Cardiac fibroblast (primary cell): ENCODE measurements at regions not wholly inside any gene's neighbourhood (a gene's known extent, or its start where the extent isn't known, plus 50 kb on each side); places are given as distances from the start of the nearest gene placed in this dataset.

Experiments used
- DNase-seq, 2 donors: peaks; one replicate each; pipeline versions ENCODE4 v3.0.0 to v3.0.0-alpha.2; 2010; ENCODE audit warnings: low read depth in 2 of 2
- H3K4me3 ChIP-seq, 2 donors: replicated peaks in 1 of 2; 1 replicate in 1 of 2; 2 replicates in 1 of 2; pipeline ENCODE4 v1.5.1; 2011; ENCODE audit warnings: low read depth in 2 of 2, low read length in 2 of 2, mild to moderate bottlenecking in 2 of 2, moderate library complexity in 1 of 2
- TF ChIP-seq, protein P1 (sequence below): IDR thresholded peaks from one replicate; pipeline ENCODE4 v1.5.1; 2011; ENCODE audit warnings: low read depth, mild to moderate bottlenecking, low read length, inconsistent platforms

DNA sequence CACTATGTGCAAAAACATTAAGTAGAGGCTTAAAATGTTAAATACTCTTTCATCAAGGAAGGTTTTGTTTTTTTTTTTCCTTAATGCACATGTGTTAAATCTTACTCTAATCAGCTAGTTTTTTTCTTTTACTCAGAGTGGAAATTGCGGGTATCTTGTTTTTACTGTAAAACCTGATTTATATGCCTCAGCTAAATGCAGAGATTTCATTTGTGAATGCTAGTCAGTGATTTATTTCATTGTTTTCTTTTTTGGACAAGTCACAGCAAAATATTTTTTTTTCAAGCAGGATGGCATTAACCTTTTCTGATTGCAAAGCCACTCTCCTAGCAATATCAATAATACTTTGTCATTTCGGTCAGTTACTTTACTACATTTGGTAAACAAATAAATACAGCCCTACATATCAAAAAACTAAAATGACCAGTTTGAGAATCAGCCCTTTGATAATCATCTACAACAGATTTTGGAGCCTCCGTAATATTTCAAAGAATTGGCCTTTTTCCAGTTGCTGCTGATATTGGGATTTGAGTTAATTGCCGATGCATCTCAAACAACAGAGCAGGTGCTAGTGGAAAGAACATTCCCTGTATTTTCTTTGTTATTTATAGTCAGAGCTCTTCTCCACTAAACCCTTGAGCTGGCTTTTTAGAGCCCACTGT, 579.2 kb upstream of the ZNF608 start:
- TF ChIP-seq, protein P1, sequence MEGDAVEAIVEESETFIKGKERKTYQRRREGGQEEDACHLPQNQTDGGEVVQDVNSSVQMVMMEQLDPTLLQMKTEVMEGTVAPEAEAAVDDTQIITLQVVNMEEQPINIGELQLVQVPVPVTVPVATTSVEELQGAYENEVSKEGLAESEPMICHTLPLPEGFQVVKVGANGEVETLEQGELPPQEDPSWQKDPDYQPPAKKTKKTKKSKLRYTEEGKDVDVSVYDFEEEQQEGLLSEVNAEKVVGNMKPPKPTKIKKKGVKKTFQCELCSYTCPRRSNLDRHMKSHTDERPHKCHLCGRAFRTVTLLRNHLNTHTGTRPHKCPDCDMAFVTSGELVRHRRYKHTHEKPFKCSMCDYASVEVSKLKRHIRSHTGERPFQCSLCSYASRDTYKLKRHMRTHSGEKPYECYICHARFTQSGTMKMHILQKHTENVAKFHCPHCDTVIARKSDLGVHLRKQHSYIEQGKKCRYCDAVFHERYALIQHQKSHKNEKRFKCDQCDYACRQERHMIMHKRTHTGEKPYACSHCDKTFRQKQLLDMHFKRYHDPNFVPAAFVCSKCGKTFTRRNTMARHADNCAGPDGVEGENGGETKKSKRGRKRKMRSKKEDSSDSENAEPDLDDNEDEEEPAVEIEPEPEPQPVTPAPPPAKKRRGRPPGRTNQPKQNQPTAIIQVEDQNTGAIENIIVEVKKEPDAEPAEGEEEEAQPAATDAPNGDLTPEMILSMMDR = no peak
- no peak overlapping the region for H3K4me3 ChIP-seq
- DNase-seq = no peak

- TF ChIP-seq, protein P1 = no peak
- H3K4me3 ChIP-seq = no peak overlapping the region
- DNase-seq = peak; percentile 72 to 74
Measured at GRCh38 chr5:125326150-125326510, 579.7 kb upstream of the ZNF608 start.

- TF ChIP-seq, protein P1 = no peak
- no peak for DNase-seq
- H3K4me3 ChIP-seq = no peak overlapping the region
Measured at GRCh38 chr5:125327676-125328075, 581.2 kb upstream of the ZNF608 start.

- no peak overlapping the region for H3K4me3 ChIP-seq
- TF ChIP-seq, protein P1 = no peak
- DNase-seq = no peak
Measured at GRCh38 chr5:125331987-125332598, 585.7 kb upstream of the ZNF608 start.

- DNase-seq = no peak
- TF ChIP-seq, protein P1 = no peak
- no peak overlapping the region for H3K4me3 ChIP-seq
Measured at GRCh38 chr5:125333416-125333815, 587.0 kb upstream of the ZNF608 start.

DNA sequence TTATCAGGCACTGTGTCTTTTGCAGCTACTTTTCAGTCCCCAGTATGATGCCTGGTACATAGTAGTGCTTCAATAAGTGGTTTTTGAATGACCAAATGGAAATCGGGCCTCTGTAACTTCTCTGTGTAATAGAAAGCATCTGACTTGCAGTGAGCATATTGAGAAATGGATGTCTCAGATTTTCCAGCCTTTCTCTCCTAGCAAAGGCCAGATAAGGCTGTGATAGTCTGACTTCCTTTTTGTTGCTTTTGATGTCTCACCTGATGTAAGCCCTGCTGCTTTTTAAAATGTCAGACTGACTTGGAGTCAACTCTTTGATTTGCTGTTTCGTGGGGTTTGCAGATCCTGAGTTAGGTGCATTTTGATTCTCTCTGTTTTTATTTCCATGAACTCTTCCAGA, 590.0 kb upstream of the ZNF608 start:
- TF ChIP-seq, protein P1 = no peak
- DNase-seq = no peak

More for the DNA sequence above, 590.0 kb upstream of the ZNF608 start:
- no peak overlapping the region for H3K4me3 ChIP-seq
